ENCODE measurements at regions not wholly inside any gene's neighbourhood (a gene's known extent, or its start where the extent isn't known, plus 50 kb on each side); places are given as distances from the start of the nearest gene placed in this dataset.

GRCh38 chr2:75421986-75422385, 138.8 kb downstream of the EVA1A start:
- Histone ChIP-seq H3K27ac (ENCODE audit: low read length) (no peak overlapping the region), H3F3A (ENCODE audit: insufficient read depth, low read length) (no peaks in the 10 kb centered on the region), H3K9me2 (replicated peaks; ENCODE audit: insufficient read depth, low read length) (no peaks in the 10 kb centered on the region), H3K9me3 (replicated peaks; ENCODE audit: insufficient read depth, low read length) (no peaks in the 10 kb centered on the region), H3K36me3 (replicated peaks; ENCODE audit: insufficient read depth, low read length) (no peaks in the 10 kb centered on the region), H3K79me2 (ENCODE audit: low read length) (no peaks in the 10 kb centered on the region), H3K4me2 (ENCODE audit: low read depth, low read length) (no peak overlapping the region), H4K20me1 (ENCODE audit: insufficient read depth, low read length) (no peaks in the 10 kb centered on the region), H3K4me1 (ENCODE audit: low read length) (no peaks in the 10 kb centered on the region), H2AFZ (ENCODE audit: low read length) (no peak overlapping the region), H3K27me3 (replicated peaks; ENCODE audit: insufficient read depth, low read length) (no peaks in the 10 kb centered on the region), H3K4me3 (ENCODE audit: low read length) (no peak overlapping the region), H3K9ac (ENCODE audit: low read length) (no peak overlapping the region)
- TF ChIP-seq, protein P1, sequence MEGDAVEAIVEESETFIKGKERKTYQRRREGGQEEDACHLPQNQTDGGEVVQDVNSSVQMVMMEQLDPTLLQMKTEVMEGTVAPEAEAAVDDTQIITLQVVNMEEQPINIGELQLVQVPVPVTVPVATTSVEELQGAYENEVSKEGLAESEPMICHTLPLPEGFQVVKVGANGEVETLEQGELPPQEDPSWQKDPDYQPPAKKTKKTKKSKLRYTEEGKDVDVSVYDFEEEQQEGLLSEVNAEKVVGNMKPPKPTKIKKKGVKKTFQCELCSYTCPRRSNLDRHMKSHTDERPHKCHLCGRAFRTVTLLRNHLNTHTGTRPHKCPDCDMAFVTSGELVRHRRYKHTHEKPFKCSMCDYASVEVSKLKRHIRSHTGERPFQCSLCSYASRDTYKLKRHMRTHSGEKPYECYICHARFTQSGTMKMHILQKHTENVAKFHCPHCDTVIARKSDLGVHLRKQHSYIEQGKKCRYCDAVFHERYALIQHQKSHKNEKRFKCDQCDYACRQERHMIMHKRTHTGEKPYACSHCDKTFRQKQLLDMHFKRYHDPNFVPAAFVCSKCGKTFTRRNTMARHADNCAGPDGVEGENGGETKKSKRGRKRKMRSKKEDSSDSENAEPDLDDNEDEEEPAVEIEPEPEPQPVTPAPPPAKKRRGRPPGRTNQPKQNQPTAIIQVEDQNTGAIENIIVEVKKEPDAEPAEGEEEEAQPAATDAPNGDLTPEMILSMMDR (IDR thresholded peaks at IDR 0.05; ENCODE audit: low read length): no peak
- TF ChIP-seq EZH2 (optimal IDR thresholded peaks at IDR 0.05; ENCODE audit: low read depth, low read length) (no peak), EZH2phosphoT487 (IDR thresholded peaks at IDR 0.05; ENCODE audit: low read length) (no peak)
- DNase-seq: no peak

- Histone ChIP-seq H3F3A (ENCODE audit: insufficient read depth, low read length) (no peaks in the 10 kb centered on the region), H3K27me3 (replicated peaks; ENCODE audit: insufficient read depth, low read length) (no peaks in the 10 kb centered on the region), H3K27ac (ENCODE audit: low read length) (no peak overlapping the region), H3K9me2 (replicated peaks; ENCODE audit: insufficient read depth, low read length) (no peaks in the 10 kb centered on the region), H3K4me2 (ENCODE audit: low read depth, low read length) (no peak overlapping the region), H3K4me3 (ENCODE audit: low read length) (no peak overlapping the region), H4K20me1 (ENCODE audit: insufficient read depth, low read length) (no peaks in the 10 kb centered on the region), H2AFZ (ENCODE audit: low read length) (no peak overlapping the region), H3K4me1 (ENCODE audit: low read length) (no peaks in the 10 kb centered on the region), H3K36me3 (replicated peaks; ENCODE audit: insufficient read depth, low read length) (no peaks in the 10 kb centered on the region), H3K79me2 (ENCODE audit: low read length) (no peaks in the 10 kb centered on the region), H3K9ac (ENCODE audit: low read length) (no peak overlapping the region), H3K9me3 (replicated peaks; ENCODE audit: insufficient read depth, low read length) (no peaks in the 10 kb centered on the region)
- DNase-seq: no peak
- TF ChIP-seq EZH2phosphoT487 (IDR thresholded peaks at IDR 0.05; ENCODE audit: low read length) (no peak), EZH2 (optimal IDR thresholded peaks at IDR 0.05; ENCODE audit: low read depth, low read length) (no peak)
- TF ChIP-seq, protein P1 (IDR thresholded peaks at IDR 0.05; ENCODE audit: low read length): no peak
Measured at GRCh38 chr2:75416420-75417342, 144.1 kb downstream of the EVA1A start.

DNA sequence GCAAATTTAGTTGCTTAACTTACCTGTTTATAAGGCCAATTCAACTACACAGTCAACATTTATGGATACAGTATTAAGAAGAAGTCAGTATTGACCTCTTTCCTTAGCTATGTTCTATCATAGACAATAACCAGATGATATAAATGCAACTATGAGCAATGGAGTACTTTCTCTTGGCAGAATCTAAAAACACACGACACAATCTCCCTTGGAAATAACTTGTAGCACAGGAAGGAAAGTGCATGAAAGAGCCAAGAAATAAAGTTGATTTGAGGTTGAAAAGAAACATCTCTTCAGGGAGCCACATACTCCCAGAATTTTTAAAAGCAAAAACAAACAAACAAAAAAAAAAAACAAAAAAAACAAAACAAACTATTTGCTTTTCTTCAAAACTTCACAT, 145.0 kb downstream of the EVA1A start:
- TF ChIP-seq EZH2 (optimal IDR thresholded peaks at IDR 0.05; ENCODE audit: low read depth, low read length): no peak
- no peak for TF ChIP-seq EZH2phosphoT487 (IDR thresholded peaks at IDR 0.05; ENCODE audit: low read length)
- TF ChIP-seq, protein P1 (IDR thresholded peaks at IDR 0.05; ENCODE audit: low read length): no peak
- no peak overlapping the region for H3K9ac ChIP-seq (ENCODE audit: low read length)

More for the DNA sequence above, 145.0 kb downstream of the EVA1A start:
- Histone ChIP-seq H3K4me3 (ENCODE audit: low read length) (no peak overlapping the region), H3F3A (ENCODE audit: insufficient read depth, low read length) (no peaks in the 10 kb centered on the region), H2AFZ (ENCODE audit: low read length) (no peak overlapping the region), H3K27ac (ENCODE audit: low read length) (no peak overlapping the region), H3K79me2 (ENCODE audit: low read length) (no peaks in the 10 kb centered on the region), H3K4me2 (ENCODE audit: low read depth, low read length) (no peak overlapping the region), H3K27me3 (replicated peaks; ENCODE audit: insufficient read depth, low read length) (no peaks in the 10 kb centered on the region), H3K4me1 (ENCODE audit: low read length) (no peaks in the 10 kb centered on the region), H4K20me1 (ENCODE audit: insufficient read depth, low read length) (no peaks in the 10 kb centered on the region), H3K36me3 (replicated peaks; ENCODE audit: insufficient read depth, low read length) (no peaks in the 10 kb centered on the region), H3K9me3 (replicated peaks; ENCODE audit: insufficient read depth, low read length) (no peaks in the 10 kb centered on the region), H3K9me2 (replicated peaks; ENCODE audit: insufficient read depth, low read length) (no peaks in the 10 kb centered on the region)
- DNase-seq: no peak
